SU-DHL-6 (cell line): ENCODE measurements at regions not wholly inside any gene's neighbourhood (a gene's known extent, or its start where the extent isn't known, plus 50 kb on each side); places are given as distances from the start of the nearest gene placed in this dataset.

Source experiments
- H2AFZ ChIP-seq: fragments of 200-600 bp; sonication (generic); 2 replicates; pipeline ENCODE4 v1.6.1; 2014; ENCODE audit warnings: low read depth, mild to moderate bottlenecking, moderate library complexity, mixed read lengths, antibody characterized with exemption, low read length; ENCODE audit not compliant: severe bottlenecking
- H3F3A ChIP-seq: fragments of 200-600 bp; shearing (Covaris generic); 2 replicates; pipeline ENCODE4 v1.6.0; 2016; ENCODE audit warnings: antibody characterized with exemption, mild to moderate bottlenecking; ENCODE audit not compliant: insufficient read depth
- H3K27ac ChIP-seq: fragments of 200-600 bp; sonication (generic); 2 replicates; pipeline ENCODE4 v1.5.1; 2016; ENCODE audit warnings: low read depth, mild to moderate bottlenecking, low read length, moderate library complexity, mixed read lengths
- H3K27me3 ChIP-seq: fragments of 200-600 bp; sonication (generic), shearing (Covaris generic); 2 replicates; pipeline ENCODE4 v1.6.0; 2014; ENCODE audit warnings: mild to moderate bottlenecking, low read length
- H3K36me3 ChIP-seq: fragments of 200-600 bp; sonication (generic); 2 replicates; pipeline ENCODE4 v1.6.1; 2014; ENCODE audit warnings: mild to moderate bottlenecking, low read length, mixed read lengths
- H3K4me2 ChIP-seq: fragments of 300-600, 200-600 bp; shearing (Covaris generic), sonication (generic); 2 replicates; pipeline ENCODE4 v1.6.0; 2014; ENCODE audit warnings: low read length, low read depth, mild to moderate bottlenecking; ENCODE audit not compliant: poor library complexity, severe bottlenecking
- H3K4me3 ChIP-seq: fragments of 200-600 bp; sonication (generic); 2 replicates; pipeline ENCODE4 v1.5.1; 2014; ENCODE audit warnings: antibody characterized with exemption, low read length, mild to moderate bottlenecking, mixed read lengths; ENCODE audit not compliant: insufficient read depth, poor library complexity, severe bottlenecking
- H3K79me2 ChIP-seq: fragments of 200-600 bp; sonication (generic); 2 replicates; pipeline ENCODE4 v1.6.1; 2014; ENCODE audit warnings: mild to moderate bottlenecking, low read length, moderate library complexity; ENCODE audit not compliant: insufficient read depth
- H3K9ac ChIP-seq: fragments of 200-600 bp; sonication (generic); 2 replicates; pipeline ENCODE4 v1.7.0; 2014; ENCODE audit warnings: mild to moderate bottlenecking, low read length
- H3K9me2 ChIP-seq: fragments of 200-600 bp; sonication (generic); replicated peaks from 2 replicates; pipeline ENCODE4 v1.6.1; 2014; ENCODE audit warnings: low read length; ENCODE audit not compliant: insufficient read depth
- H3K9me3 ChIP-seq: fragments of 200-600 bp; sonication (generic); 2 replicates; pipeline ENCODE4 v1.6.1; 2014; ENCODE audit warnings: low read length, mixed read lengths; ENCODE audit not compliant: insufficient read depth
- H4K20me1 ChIP-seq: fragments of 200-600 bp; sonication (generic); 2 replicates; pipeline ENCODE4 v1.6.1; 2014; ENCODE audit warnings: low read depth, mild to moderate bottlenecking, antibody characterized with exemption, low read length, moderate library complexity, mixed read lengths
- CTCF ChIP-seq: fragments of 200-600 bp; sonication (generic); IDR thresholded peaks from one replicate; pipeline ENCODE4 v1.5.1; 2017; ENCODE audit warnings: antibody characterized with exemption, mild to moderate bottlenecking, low read length, moderate library complexity; ENCODE audit not compliant: insufficient read depth, poor library complexity, severe bottlenecking
- EZH2phosphoT487 ChIP-seq: fragments of 200-600 bp; sonication (generic), shearing (Covaris generic); conservative IDR thresholded peaks from 2 replicates; pipeline ENCODE4 v1.6.1; 2018; ENCODE audit warnings: mild to moderate bottlenecking, antibody characterized with exemption, low read length, moderate library complexity, mixed read lengths

GRCh38 chr2:237198164-237198855 is 112.6 kb downstream of the COPS8 start:
- H3K36me3 ChIP-seq: no peaks in the 10 kb centered on the region
- H3K4me2 ChIP-seq: no peak overlapping the region
- H3K27ac ChIP-seq: no peak overlapping the region
- H3K9me3 ChIP-seq: no peaks in the 10 kb centered on the region
- no peaks in the 10 kb centered on the region for H3F3A ChIP-seq
- no peaks in the 10 kb centered on the region for H4K20me1 ChIP-seq
- no peaks in the 10 kb centered on the region for H3K79me2 ChIP-seq
- H2AFZ ChIP-seq: no peak overlapping the region
- TF ChIP-seq CTCF (no peak), EZH2phosphoT487 (no peak)
- no peaks in the 10 kb centered on the region for H3K27me3 ChIP-seq
- H3K9me2 ChIP-seq: no peaks in the 10 kb centered on the region
- H3K9ac ChIP-seq: no peak overlapping the region
- H3K4me3 ChIP-seq: no peak overlapping the region

GRCh38 chr2:237199082-237199481 is 113.4 kb downstream of the COPS8 start:
- no peaks in the 10 kb centered on the region for H3K9me3 ChIP-seq
- no peak overlapping the region for H3K4me3 ChIP-seq
- H3K27ac ChIP-seq: no peak overlapping the region
- no peaks in the 10 kb centered on the region for H3K9me2 ChIP-seq
- TF ChIP-seq CTCF (no peak), EZH2phosphoT487 (no peak)
- no peaks in the 10 kb centered on the region for H3K36me3 ChIP-seq
- H4K20me1 ChIP-seq: no peaks in the 10 kb centered on the region
- H3K79me2 ChIP-seq: no peaks in the 10 kb centered on the region
- H2AFZ ChIP-seq: no peak overlapping the region
- no peaks in the 10 kb centered on the region for H3F3A ChIP-seq
- no peaks in the 10 kb centered on the region for H3K27me3 ChIP-seq
- no peak overlapping the region for H3K4me2 ChIP-seq
- no peak overlapping the region for H3K9ac ChIP-seq

- TF ChIP-seq EZH2phosphoT487 (no peak), CTCF (no peak)
- no peak overlapping the region for H2AFZ ChIP-seq
- no peak overlapping the region for H3K9ac ChIP-seq
- no peaks in the 10 kb centered on the region for H4K20me1 ChIP-seq
- H3K9me3 ChIP-seq: no peaks in the 10 kb centered on the region
- H3K27me3 ChIP-seq: no peaks in the 10 kb centered on the region
- H3K36me3 ChIP-seq: no peaks in the 10 kb centered on the region
- H3K27ac ChIP-seq: no peak overlapping the region
- H3K9me2 ChIP-seq: no peaks in the 10 kb centered on the region
- no peaks in the 10 kb centered on the region for H3F3A ChIP-seq
- no peak overlapping the region for H3K4me2 ChIP-seq
- no peak overlapping the region for H3K4me3 ChIP-seq
- no peaks in the 10 kb centered on the region for H3K79me2 ChIP-seq
Measured at GRCh38 chr2:237199577-237199976, 113.9 kb downstream of the COPS8 start.
